Calu3 (cell line): ENCODE measurements at regions not wholly inside any gene's neighbourhood (a gene's known extent, or its start where the extent isn't known, plus 50 kb on each side); places are given as distances from the start of the nearest gene placed in this dataset.
"Not testable (repeated sequence)": the region's sequence is repeated elsewhere in the genome, so short reads cannot be mapped to it uniquely, and the experiment has no call there.

Experiments
- BruUV-seq: library from RNA; stranded (reverse); fragments of 400-500 nt; replicated peaks from 2 replicates; lab custom pipeline; 2021; lab: Mats Ljungman, UMichigan
- CTCF ChIA-PET: fragments of 300-600 bp; sonication (Branson Sonifier 250); formaldehyde crosslinking; loops from one replicate; lab custom pipeline; 2022; ENCODE audit warnings: antibody characterized with exemption; lab: Charles Lee
- DNase-seq: peaks from one replicate; pipeline ENCODE4 v3.0.0; 2022
- H3K27ac Mint-ChIP-seq: one replicate; pipeline ENCODE4 v1.8.0; 2022; ENCODE audit warnings: mixed read lengths; ENCODE audit not compliant: unreplicated experiment
- H3K27me3 Mint-ChIP-seq: one replicate; pipeline ENCODE4 v1.8.0; 2022; ENCODE audit warnings: mixed read lengths; ENCODE audit not compliant: unreplicated experiment
- H3K36me3 Mint-ChIP-seq: one replicate; pipeline ENCODE4 v1.8.0; 2022; ENCODE audit warnings: mild to moderate bottlenecking, moderate library complexity, mixed read lengths; ENCODE audit not compliant: insufficient read depth, unreplicated experiment
- H3K4me1 Mint-ChIP-seq: one replicate; pipeline ENCODE4 v1.8.0; 2022; ENCODE audit warnings: mild to moderate bottlenecking, low read depth, mixed read lengths; ENCODE audit not compliant: unreplicated experiment
- H3K4me3 Mint-ChIP-seq: one replicate; pipeline ENCODE4 v1.8.0; 2022; ENCODE audit warnings: mild to moderate bottlenecking, low read depth, moderate library complexity, mixed read lengths; ENCODE audit not compliant: unreplicated experiment
- H3K9me3 Mint-ChIP-seq: one replicate; pipeline ENCODE4 v1.8.0; 2022; ENCODE audit warnings: low read depth, mixed read lengths; ENCODE audit not compliant: unreplicated experiment
- CTCF ChIP-seq: fragments of 200-600 bp; IDR thresholded peaks from one replicate; pipeline ENCODE4 v1.8.0; 2022; ENCODE audit warnings: antibody characterized with exemption; ENCODE audit not compliant: unreplicated experiment
- intact Hi-C: fragments of 100-400 bp; cut with micrococcal nuclease; formaldehyde crosslinking; loops from one replicate; pipeline ENCODE4 v1.10.0; 2022; ENCODE audit not compliant: unreplicated experiment

- H3K4me1 Mint-ChIP-seq: peaks cover 11% of the 10 kb centered on the region
- H3K27me3 Mint-ChIP-seq: no peaks in the 10 kb centered on the region
- H3K36me3 Mint-ChIP-seq: no peaks in the 10 kb centered on the region
- peaks cover 4% of the 10 kb centered on the region for H3K9me3 Mint-ChIP-seq
- H3K4me3 Mint-ChIP-seq: no peak overlapping the region
- CTCF ChIA-PET: no interaction called here
- TF ChIP-seq CTCF: no peak
- H3K27ac Mint-ChIP-seq: no peak overlapping the region
- intact Hi-C loops: no loop called here
- no peak for DNase-seq
- BruUV-seq: no TSS peak
Observed at GRCh38 chr12:73659802-73660201, 877.8 kb upstream of the ATXN7L3B start.

- H3K4me1 Mint-ChIP-seq: no peaks in the 10 kb centered on the region
- CTCF ChIA-PET: no interaction called here
- DNase-seq: no peak
- H3K27ac Mint-ChIP-seq: no peak overlapping the region
- no TSS peak for BruUV-seq
- H3K27me3 Mint-ChIP-seq: no peaks in the 10 kb centered on the region
- H3K36me3 Mint-ChIP-seq: no peaks in the 10 kb centered on the region
- H3K9me3 Mint-ChIP-seq: peaks cover 7% of the 10 kb centered on the region
- no peak overlapping the region for H3K4me3 Mint-ChIP-seq
- intact Hi-C loops: no loop called here
- no peak for TF ChIP-seq CTCF
Observed at GRCh38 chr12:73665193-73665592, 872.4 kb upstream of the ATXN7L3B start.

- CTCF ChIA-PET, H3K9me3 Mint-ChIP-seq, H3K4me3 Mint-ChIP-seq, H3K36me3 Mint-ChIP-seq, H3K4me1 Mint-ChIP-seq, H3K27ac Mint-ChIP-seq, BruUV-seq, H3K27me3 Mint-ChIP-seq, DNase-seq, intact Hi-C loops: not testable (repeated sequence)
Observed at GRCh38 chr12:73671550-73671949, 866.1 kb upstream of the ATXN7L3B start.

- no peak for DNase-seq
- intact Hi-C loops: no loop called here
- Mint-ChIP-seq H3K4me1 (peaks cover 13% of the 10 kb centered on the region), H3K4me3 (no peak overlapping the region), H3K27me3 (no peaks in the 10 kb centered on the region), H3K36me3 (no peaks in the 10 kb centered on the region), H3K27ac (no peak overlapping the region), H3K9me3 (peaks cover 6% of the 10 kb centered on the region)
- TF ChIP-seq CTCF: no peak
- BruUV-seq: no TSS peak
- CTCF ChIA-PET: no interaction called here
Observed at GRCh38 chr12:73677520-73678291, 859.9 kb upstream of the ATXN7L3B start.

- CTCF ChIA-PET: no interaction called here
- peaks cover 6% of the 10 kb centered on the region for H3K9me3 Mint-ChIP-seq
- peaks cover 13% of the 10 kb centered on the region for H3K4me1 Mint-ChIP-seq
- no peaks in the 10 kb centered on the region for H3K36me3 Mint-ChIP-seq
- no peak overlapping the region for H3K4me3 Mint-ChIP-seq
- DNase-seq: no peak
- intact Hi-C loops: no loop called here
- TF ChIP-seq CTCF: no peak
- peak overlapping the region; percentile 72 for H3K27ac Mint-ChIP-seq
- no TSS peak for BruUV-seq
- no peaks in the 10 kb centered on the region for H3K27me3 Mint-ChIP-seq
Observed at GRCh38 chr12:73678335-73678734, 859.3 kb upstream of the ATXN7L3B start.
